ENCODE measurements at regions not wholly inside any gene's neighbourhood (a gene's known extent, or its start where the extent isn't known, plus 50 kb on each side); places are given as distances from the start of the nearest gene placed in this dataset.
"Not testable (repeated sequence)": the region's sequence is repeated elsewhere in the genome, so short reads cannot be mapped to it uniquely, and the experiment has no call there.

- not testable (repeated sequence) for DNase-seq (ENCODE audit: low read depth)
Measured at GRCh38 chr2:242109819-242110218, 240.3 kb downstream of the RTP5 start.

GRCh38 chr2:242111954-242112353 is 242.4 kb downstream of the RTP5 start:
- not testable (repeated sequence) for DNase-seq (ENCODE audit: low read depth)

- not testable (repeated sequence) for DNase-seq (ENCODE audit: low read depth)
Measured at GRCh38 chr2:242113492-242113891, 244.0 kb downstream of the RTP5 start.

- DNase-seq (ENCODE audit: low read depth) = not testable (repeated sequence)
Measured at GRCh38 chr2:242116676-242117075, 247.1 kb downstream of the RTP5 start.

GRCh38 chr2:242117305-242117704 is 247.8 kb downstream of the RTP5 start:
- DNase-seq (ENCODE audit: low read depth) = not testable (repeated sequence)

- not testable (repeated sequence) for DNase-seq (ENCODE audit: low read depth)
Measured at GRCh38 chr2:242119682-242120081, 250.2 kb downstream of the RTP5 start.

GRCh38 chr2:242130682-242131081 is 261.2 kb downstream of the RTP5 start:
- DNase-seq (ENCODE audit: low read depth) = not testable (repeated sequence)

GRCh38 chr2:242159921-242160320 is 290.4 kb downstream of the RTP5 start:
- DNase-seq (ENCODE audit: low read depth) = not testable (repeated sequence)

- not testable (repeated sequence) for DNase-seq (ENCODE audit: low read depth)
Measured at GRCh38 chr2:242165115-242165514, 295.6 kb downstream of the RTP5 start.

GRCh38 chr2:242171290-242171689 is 301.8 kb downstream of the RTP5 start:
- not testable (repeated sequence) for DNase-seq (ENCODE audit: low read depth)
